ENCODE measurements at regions not wholly inside any gene's neighbourhood (a gene's known extent, or its start where the extent isn't known, plus 50 kb on each side); places are given as distances from the start of the nearest gene placed in this dataset.
"Not testable (repeated sequence)": the region's sequence is repeated elsewhere in the genome, so short reads cannot be mapped to it uniquely, and the experiment has no call there.

DNA sequence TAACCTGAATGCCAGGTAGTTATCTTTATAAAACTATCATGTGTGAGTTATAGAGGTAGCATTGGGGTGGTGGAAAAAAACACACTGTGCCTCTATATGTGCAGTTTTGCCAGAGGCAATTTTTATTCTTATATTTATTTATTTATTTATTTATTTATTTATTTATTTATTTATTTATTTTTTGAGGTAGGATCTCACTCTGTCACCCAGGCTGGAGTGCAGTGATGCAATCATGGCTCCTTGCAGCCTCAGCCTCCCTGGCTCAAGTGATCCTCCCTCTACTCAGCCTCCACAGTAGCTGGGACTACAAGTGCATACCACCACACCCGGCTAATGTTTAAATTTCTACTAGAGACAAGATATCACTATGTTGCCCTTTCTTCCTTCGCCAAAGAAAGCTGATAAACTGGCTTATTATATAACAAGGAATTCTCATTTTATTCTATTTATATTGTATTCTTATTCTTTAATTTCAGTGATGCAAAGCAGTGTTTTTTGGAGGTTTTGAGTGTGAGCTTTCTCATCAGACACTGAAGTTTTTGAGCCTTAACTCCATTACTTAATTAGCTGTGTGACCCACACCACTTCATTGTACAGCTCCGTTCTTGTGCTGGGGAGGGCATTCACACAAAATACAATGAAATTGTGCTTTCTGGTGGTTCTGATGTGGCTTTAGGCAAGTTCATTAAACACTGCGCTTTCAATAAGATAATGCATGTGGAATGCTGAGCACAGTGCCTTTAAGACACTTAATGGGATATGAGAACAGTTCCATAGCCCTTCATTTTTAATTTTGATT lies 102.9 kb upstream of the TPTE start:
- TF ChIP-seq, protein P1, sequence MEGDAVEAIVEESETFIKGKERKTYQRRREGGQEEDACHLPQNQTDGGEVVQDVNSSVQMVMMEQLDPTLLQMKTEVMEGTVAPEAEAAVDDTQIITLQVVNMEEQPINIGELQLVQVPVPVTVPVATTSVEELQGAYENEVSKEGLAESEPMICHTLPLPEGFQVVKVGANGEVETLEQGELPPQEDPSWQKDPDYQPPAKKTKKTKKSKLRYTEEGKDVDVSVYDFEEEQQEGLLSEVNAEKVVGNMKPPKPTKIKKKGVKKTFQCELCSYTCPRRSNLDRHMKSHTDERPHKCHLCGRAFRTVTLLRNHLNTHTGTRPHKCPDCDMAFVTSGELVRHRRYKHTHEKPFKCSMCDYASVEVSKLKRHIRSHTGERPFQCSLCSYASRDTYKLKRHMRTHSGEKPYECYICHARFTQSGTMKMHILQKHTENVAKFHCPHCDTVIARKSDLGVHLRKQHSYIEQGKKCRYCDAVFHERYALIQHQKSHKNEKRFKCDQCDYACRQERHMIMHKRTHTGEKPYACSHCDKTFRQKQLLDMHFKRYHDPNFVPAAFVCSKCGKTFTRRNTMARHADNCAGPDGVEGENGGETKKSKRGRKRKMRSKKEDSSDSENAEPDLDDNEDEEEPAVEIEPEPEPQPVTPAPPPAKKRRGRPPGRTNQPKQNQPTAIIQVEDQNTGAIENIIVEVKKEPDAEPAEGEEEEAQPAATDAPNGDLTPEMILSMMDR (IDR thresholded peaks at IDR 0.05; ENCODE audit: insufficient read depth, low read depth, low read length): not testable (repeated sequence)
- not testable (repeated sequence) for TF ChIP-seq EZH2 (IDR thresholded peaks at IDR 0.05; ENCODE audit: insufficient read depth, low read length)

All from astrocyte (in vitro differentiated cells and primary cell).